ENCODE measurements at regions not wholly inside any gene's neighbourhood (a gene's known extent, or its start where the extent isn't known, plus 50 kb on each side); places are given as distances from the start of the nearest gene placed in this dataset.

GRCh38 chr2:64219149-64219548 lies 74.9 kb upstream of the PELI1 start:
- Histone ChIP-seq H4K20me1 (ENCODE audit: insufficient read depth) (no peaks in the 10 kb centered on the region), H3K27ac (ENCODE audit: low read depth in 2 of 2, low read length in 1 of 2) (no peak overlapping the region), H3K36me3 (replicated peaks in 1 of 2; ENCODE audit: control insufficient read depth in 1 of 2, insufficient read depth in 2 of 2, low read length in 1 of 2) (no peaks in the 10 kb centered on the region), H2AFZ (ENCODE audit: low read depth) (no peak overlapping the region), H3K4me2 (no peak overlapping the region), H3K4me3 (ENCODE audit: low read depth in 2 of 2, low read length in 1 of 2) (no peak overlapping the region), H3K79me2 (ENCODE audit: insufficient read depth) (no peaks in the 10 kb centered on the region), H3F3A (replicated peaks; ENCODE audit: insufficient read depth) (no peaks in the 10 kb centered on the region), H3K4me1 (ENCODE audit: control insufficient read depth in 1 of 2, insufficient read depth in 2 of 2, low read depth in 1 of 2, low read length in 1 of 2) (no peaks in the 10 kb centered on the region; a peak in 2 of 4 replicates), H3K9ac (no peak overlapping the region), H3K27me3 (ENCODE audit: insufficient read depth) (no peaks in the 10 kb centered on the region), H3K9me3 (no peaks in the 10 kb centered on the region), H3K9me2 (no peaks in the 10 kb centered on the region)
- ChIA-PET CTCF (interaction anchor here (1.3 kb wide), 1 partner anchor 108 kb away, joined by 3 read pairs; no protein-coding TSS in a partner anchor), POLR2A (no interaction called here)
- TF ChIP-seq JUND (IDR thresholded peaks at IDR 0.05): no peak
- TF ChIP-seq SIN3A (IDR thresholded peaks at IDR 0.05; ENCODE audit: borderline replicate concordance, low read depth, low read length): no peak
- TF ChIP-seq CHD2 (IDR thresholded peaks at IDR 0.05; ENCODE audit: low read length, partially characterized antibody): no peak
- no peak for TF ChIP-seq FOXM1 (IDR thresholded peaks at IDR 0.05; ENCODE audit: low read depth)
- TF ChIP-seq RCOR1 (IDR thresholded peaks at IDR 0.05; ENCODE audit: low read length): no peak
- no peak for TF ChIP-seq CTCF (IDR thresholded peaks at IDR 0.05)
- no peak for TF ChIP-seq NFIC (IDR thresholded peaks at IDR 0.05; ENCODE audit: borderline replicate concordance)
- TF ChIP-seq YY1 (IDR thresholded peaks at IDR 0.05; ENCODE audit: low read depth): no peak
- no peak for TF ChIP-seq ELF1 (IDR thresholded peaks at IDR 0.05)
- TF ChIP-seq, protein P1, sequence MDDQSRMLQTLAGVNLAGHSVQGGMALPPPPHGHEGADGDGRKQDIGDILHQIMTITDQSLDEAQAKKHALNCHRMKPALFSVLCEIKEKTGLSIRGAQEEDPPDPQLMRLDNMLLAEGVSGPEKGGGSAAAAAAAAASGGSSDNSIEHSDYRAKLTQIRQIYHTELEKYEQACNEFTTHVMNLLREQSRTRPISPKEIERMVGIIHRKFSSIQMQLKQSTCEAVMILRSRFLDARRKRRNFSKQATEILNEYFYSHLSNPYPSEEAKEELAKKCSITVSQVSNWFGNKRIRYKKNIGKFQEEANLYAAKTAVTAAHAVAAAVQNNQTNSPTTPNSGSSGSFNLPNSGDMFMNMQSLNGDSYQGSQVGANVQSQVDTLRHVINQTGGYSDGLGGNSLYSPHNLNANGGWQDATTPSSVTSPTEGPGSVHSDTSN (IDR thresholded peaks at IDR 0.05): no peak
- TF ChIP-seq, protein P2, sequence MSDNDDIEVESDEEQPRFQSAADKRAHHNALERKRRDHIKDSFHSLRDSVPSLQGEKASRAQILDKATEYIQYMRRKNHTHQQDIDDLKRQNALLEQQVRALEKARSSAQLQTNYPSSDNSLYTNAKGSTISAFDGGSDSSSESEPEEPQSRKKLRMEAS (IDR thresholded peaks at IDR 0.05; ENCODE audit: low read depth): no peak
- no peak for TF ChIP-seq EZH2phosphoT487 (IDR thresholded peaks at IDR 0.05; ENCODE audit: borderline replicate concordance, low read depth)
- TF ChIP-seq EP300 (IDR thresholded peaks at IDR 0.05; ENCODE audit: borderline replicate concordance in 1 of 2, low read depth in 1 of 2, low read length in 1 of 2): no peak
- no peak for TF ChIP-seq MXI1 (IDR thresholded peaks at IDR 0.05; ENCODE audit: low read depth, low read length)
- TF ChIP-seq GABPA (IDR thresholded peaks at IDR 0.05; ENCODE audit: low read depth): no peak
- TF ChIP-seq RFX5 (IDR thresholded peaks at IDR 0.05; ENCODE audit: low read length): no peak
- no peak for TF ChIP-seq SMC3 (IDR thresholded peaks at IDR 0.05; ENCODE audit: low read depth, low read length)
- no peak for TF ChIP-seq FOSL2 (IDR thresholded peaks at IDR 0.05; ENCODE audit: borderline replicate concordance, low read depth)
- TF ChIP-seq FOXJ3 (CRISPR knock-in tag; IDR thresholded peaks at IDR 0.05): no peak
- TF ChIP-seq, protein P3, sequence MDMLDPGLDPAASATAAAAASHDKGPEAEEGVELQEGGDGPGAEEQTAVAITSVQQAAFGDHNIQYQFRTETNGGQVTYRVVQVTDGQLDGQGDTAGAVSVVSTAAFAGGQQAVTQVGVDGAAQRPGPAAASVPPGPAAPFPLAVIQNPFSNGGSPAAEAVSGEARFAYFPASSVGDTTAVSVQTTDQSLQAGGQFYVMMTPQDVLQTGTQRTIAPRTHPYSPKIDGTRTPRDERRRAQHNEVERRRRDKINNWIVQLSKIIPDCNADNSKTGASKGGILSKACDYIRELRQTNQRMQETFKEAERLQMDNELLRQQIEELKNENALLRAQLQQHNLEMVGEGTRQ (IDR thresholded peaks at IDR 0.05; ENCODE audit: borderline replicate concordance, low read depth, low read length): no peak
- WGBS (ENCODE audit: low lambda C conversion rate): 40% methylated on average over 2 of the region's 2 CpGs
- DNase-seq: no peak

Data from SK-N-SH (cell line).